ENCODE measurements at regions not wholly inside any gene's neighbourhood (a gene's known extent, or its start where the extent isn't known, plus 50 kb on each side); places are given as distances from the start of the nearest gene placed in this dataset.

DNA sequence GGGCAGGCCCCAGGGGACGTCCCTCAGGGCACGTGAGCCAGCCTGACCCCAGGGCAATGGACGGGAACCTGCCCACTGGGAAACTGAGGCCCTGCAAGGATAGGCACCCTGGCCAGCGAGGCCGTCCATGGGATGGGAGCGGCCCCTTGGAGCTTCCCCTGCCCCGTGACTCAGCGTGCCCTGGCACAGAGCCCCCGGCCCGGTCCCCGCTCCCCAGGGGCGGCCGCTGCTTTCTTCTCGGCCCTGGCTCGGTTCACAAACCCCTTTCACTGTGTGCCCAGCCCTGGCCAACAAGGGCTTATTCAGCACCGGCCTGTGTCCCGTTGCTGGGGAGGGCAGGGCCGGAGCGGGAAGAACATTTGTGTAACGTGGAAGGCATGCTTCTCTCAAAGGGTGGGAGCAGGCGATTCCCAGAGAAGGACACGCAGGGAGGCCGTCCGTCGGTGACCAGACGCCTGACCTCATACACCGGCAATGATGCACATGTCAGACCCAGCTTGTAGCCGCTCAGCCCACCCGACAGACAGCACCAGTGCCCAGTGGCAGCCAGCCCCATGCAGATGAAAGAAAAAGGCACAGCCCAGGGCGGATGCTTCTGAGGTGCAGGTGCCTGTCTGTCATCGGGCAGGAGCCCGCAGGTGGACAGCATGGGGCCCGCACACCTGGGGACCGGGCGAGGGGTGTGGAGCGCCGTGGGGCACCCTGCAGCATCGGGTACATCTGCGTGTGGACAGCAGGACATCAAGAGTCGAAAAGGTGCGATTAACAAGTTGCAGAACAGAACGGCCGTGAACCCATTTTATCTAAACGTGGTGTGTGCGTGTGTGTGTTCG is 94.5 kb downstream of the PDGFA start:
- peaks cover 2% of the 10 kb centered on the region for H3K4me1 Mint-ChIP-seq (ENCODE audit: low read depth)
- TF ChIP-seq, protein P1, sequence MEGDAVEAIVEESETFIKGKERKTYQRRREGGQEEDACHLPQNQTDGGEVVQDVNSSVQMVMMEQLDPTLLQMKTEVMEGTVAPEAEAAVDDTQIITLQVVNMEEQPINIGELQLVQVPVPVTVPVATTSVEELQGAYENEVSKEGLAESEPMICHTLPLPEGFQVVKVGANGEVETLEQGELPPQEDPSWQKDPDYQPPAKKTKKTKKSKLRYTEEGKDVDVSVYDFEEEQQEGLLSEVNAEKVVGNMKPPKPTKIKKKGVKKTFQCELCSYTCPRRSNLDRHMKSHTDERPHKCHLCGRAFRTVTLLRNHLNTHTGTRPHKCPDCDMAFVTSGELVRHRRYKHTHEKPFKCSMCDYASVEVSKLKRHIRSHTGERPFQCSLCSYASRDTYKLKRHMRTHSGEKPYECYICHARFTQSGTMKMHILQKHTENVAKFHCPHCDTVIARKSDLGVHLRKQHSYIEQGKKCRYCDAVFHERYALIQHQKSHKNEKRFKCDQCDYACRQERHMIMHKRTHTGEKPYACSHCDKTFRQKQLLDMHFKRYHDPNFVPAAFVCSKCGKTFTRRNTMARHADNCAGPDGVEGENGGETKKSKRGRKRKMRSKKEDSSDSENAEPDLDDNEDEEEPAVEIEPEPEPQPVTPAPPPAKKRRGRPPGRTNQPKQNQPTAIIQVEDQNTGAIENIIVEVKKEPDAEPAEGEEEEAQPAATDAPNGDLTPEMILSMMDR (IDR thresholded peaks at IDR 0.05; ENCODE audit: unreplicated experiment), result no peak
- no peak overlapping the region for H3K4me3 Mint-ChIP-seq (ENCODE audit: low read depth)
- peaks cover 6% of the 10 kb centered on the region for H3K27me3 Mint-ChIP-seq
- H3K9me3 Mint-ChIP-seq (ENCODE audit: low read depth), result no peaks in the 10 kb centered on the region
- H3K27ac Mint-ChIP-seq, result no peak overlapping the region
- no peak for DNase-seq (ENCODE audit: low spot score, unreplicated experiment)
- H3K36me3 Mint-ChIP-seq (ENCODE audit: insufficient read depth), result no peaks in the 10 kb centered on the region

DNA sequence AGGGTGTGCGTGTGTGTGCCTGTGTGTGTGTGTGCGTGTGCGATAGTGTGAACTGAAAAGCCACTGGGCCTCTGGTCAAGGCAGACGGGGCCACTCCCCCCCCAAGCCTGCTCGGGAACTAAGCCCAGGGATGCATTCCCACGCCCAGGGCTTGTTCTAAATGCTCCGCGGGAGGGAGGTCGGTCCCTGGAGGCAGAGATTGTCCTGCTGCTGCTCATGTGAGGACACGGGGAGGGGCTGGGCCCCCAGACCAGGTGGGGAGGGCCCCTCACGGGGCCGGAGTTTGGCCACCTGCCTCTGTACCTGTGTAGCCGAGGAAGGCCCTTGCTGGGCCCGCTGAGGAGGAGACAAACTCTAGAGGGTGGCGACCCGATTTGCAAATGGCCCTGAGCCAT is 93.9 kb downstream of the PDGFA start:
- H3K4me3 Mint-ChIP-seq (ENCODE audit: low read depth), result no peak overlapping the region
- DNase-seq (ENCODE audit: low spot score, unreplicated experiment), result no peak
- H3K27me3 Mint-ChIP-seq, result peaks cover 6% of the 10 kb centered on the region
- H3K27ac Mint-ChIP-seq, result no peak overlapping the region
- no peaks in the 10 kb centered on the region for H3K9me3 Mint-ChIP-seq (ENCODE audit: low read depth)
- H3K36me3 Mint-ChIP-seq (ENCODE audit: insufficient read depth), result no peaks in the 10 kb centered on the region
- peaks cover 2% of the 10 kb centered on the region for H3K4me1 Mint-ChIP-seq (ENCODE audit: low read depth)
- TF ChIP-seq, protein P1 (IDR thresholded peaks at IDR 0.05; ENCODE audit: unreplicated experiment), result no peak

DNA sequence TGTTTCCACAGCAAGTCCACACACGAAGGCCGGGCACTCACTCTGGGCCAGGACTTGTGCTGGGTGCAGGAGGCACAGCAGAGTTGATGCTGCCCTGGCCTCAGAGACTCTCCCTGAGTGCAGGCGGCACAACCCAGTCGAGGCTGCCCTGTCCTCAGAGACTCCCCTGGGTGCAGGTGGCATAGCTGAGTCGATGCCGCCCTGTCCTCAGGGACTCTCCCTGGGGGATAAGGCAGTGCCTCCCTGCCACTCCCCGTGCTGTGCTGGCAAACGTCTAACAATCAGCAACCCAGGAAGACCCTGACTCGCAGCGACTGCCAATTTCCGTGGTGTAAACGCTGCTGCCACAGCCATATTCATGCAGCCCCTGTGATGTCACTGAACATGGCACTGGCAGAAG is 93.1 kb downstream of the PDGFA start:
- H3K4me1 Mint-ChIP-seq (ENCODE audit: low read depth), result peaks cover 2% of the 10 kb centered on the region
- peaks cover 4% of the 10 kb centered on the region for H3K27me3 Mint-ChIP-seq
- no peaks in the 10 kb centered on the region for H3K9me3 Mint-ChIP-seq (ENCODE audit: low read depth)
- no peak for DNase-seq (ENCODE audit: low spot score, unreplicated experiment)
- H3K36me3 Mint-ChIP-seq (ENCODE audit: insufficient read depth), result no peaks in the 10 kb centered on the region
- TF ChIP-seq, protein P1 (IDR thresholded peaks at IDR 0.05; ENCODE audit: unreplicated experiment), result no peak
- no peak overlapping the region for H3K4me3 Mint-ChIP-seq (ENCODE audit: low read depth)
- no peak overlapping the region for H3K27ac Mint-ChIP-seq

DNA sequence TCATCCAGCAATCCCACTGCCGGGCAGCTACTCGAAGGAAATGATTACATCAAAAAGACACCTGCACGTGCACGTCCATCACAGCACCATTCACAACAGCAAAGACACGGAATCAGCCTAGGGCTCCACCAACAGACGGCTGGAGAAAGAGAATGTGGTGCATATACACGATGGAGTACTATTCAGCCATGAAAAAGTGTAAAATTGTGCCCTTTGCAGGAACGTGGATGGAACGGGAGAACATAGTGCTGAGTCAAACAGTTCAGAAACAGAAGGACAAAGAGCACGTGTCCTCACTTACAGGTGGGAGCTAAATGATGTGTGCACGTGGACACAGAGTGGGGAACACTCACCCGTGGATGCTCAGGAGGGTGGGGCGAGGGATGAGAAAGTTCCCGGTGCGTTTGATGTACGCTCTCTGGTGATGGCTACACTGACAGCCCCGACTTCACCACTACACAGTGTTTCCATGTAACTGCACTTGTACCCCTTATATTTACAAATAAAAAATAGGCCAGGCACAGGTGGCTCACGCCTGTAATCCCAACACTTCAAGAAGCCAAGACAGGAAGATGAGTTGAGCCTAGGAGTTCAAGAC is 92.0 kb downstream of the PDGFA start:
- DNase-seq (ENCODE audit: low spot score, unreplicated experiment), result no peak
- no peak overlapping the region for H3K4me3 Mint-ChIP-seq (ENCODE audit: low read depth)
- H3K9me3 Mint-ChIP-seq (ENCODE audit: low read depth), result no peaks in the 10 kb centered on the region
- no peaks in the 10 kb centered on the region for H3K36me3 Mint-ChIP-seq (ENCODE audit: insufficient read depth)
- H3K4me1 Mint-ChIP-seq (ENCODE audit: low read depth), result peaks cover 3% of the 10 kb centered on the region
- TF ChIP-seq, protein P1 (IDR thresholded peaks at IDR 0.05; ENCODE audit: unreplicated experiment), result no peak
- H3K27ac Mint-ChIP-seq, result peak overlapping the region; percentile 62
- peaks cover 4% of the 10 kb centered on the region for H3K27me3 Mint-ChIP-seq

DNA sequence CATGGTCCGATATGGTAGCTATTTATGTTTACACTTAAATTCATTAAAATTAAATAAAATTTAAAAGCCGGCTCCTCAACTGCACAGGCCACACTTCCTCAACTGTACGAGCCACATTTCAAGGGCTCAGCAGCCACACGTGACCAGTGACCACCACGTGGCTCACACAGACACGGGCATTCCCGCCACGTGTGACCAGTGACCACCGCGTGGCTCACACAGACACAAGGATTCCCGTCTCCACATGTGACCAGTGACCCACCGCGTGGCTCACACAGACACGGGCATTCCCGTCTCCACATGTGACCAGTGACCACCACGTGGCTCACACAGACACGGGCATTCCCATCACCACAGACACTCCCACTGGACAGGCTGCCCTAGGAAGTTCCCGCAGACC is 91.3 kb downstream of the PDGFA start:
- TF ChIP-seq, protein P1 (IDR thresholded peaks at IDR 0.05; ENCODE audit: unreplicated experiment), result no peak
- Mint-ChIP-seq H3K27me3 (peaks cover 4% of the 10 kb centered on the region), H3K4me1 (ENCODE audit: low read depth) (peaks cover 3% of the 10 kb centered on the region), H3K36me3 (ENCODE audit: insufficient read depth) (no peaks in the 10 kb centered on the region), H3K4me3 (ENCODE audit: low read depth) (no peak overlapping the region), H3K9me3 (ENCODE audit: low read depth) (no peaks in the 10 kb centered on the region), H3K27ac (no peak overlapping the region)
- DNase-seq (ENCODE audit: low spot score, unreplicated experiment), result no peak

Data from progenitor cell of endocrine pancreas (in vitro differentiated cells).